Muscle of arm (tissue), 1 donor: ENCODE measurements at regions not wholly inside any gene's neighbourhood (a gene's known extent, or its start where the extent isn't known, plus 50 kb on each side); places are given as distances from the start of the nearest gene placed in this dataset.
"Not testable (repeated sequence)": the region's sequence is repeated elsewhere in the genome, so short reads cannot be mapped to it uniquely, and the experiment has no call there.

ENCODE experiments used
- DNase-seq: peaks from one replicate; pipeline ENCODE4 v3.0.0-alpha.2; 2013

DNA sequence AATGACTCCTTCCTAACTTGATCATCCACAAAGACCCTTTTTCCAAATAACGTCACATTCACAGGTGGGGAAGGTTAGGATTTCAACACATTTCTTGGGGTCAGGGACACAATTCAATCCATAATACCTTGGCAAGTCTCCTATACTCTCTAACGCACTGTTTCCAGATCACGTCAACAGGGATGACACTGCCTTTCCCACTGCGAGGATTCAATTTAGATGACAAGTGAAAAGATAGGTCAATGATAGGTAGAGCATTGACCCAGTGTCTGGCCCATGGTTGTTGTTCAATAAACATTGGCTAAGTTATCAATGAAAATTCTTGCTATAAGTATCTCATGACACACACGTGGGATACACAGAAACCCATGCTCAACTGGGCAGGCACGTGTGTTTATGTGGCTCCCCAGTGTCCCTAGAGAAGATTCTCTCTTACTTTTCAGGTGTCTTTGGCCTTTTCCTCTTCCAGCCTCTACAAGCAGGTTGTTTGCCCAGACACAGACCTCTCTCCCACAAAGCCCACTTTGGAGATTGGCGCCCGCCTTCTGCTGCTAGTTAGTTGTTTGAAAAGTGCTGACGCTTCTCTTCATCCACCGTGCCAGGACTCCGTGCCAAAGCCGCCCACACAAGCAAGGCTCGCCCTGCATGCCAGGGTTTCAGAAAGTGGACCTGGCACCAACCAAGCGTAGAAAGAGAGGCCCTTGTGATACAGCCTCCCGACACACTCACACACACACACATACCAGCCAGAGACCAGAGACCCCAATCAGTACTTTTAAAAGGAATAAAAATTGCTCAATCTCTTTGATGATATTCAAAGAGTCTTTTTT is 594.5 kb downstream of the BNC2 start:
- no peak for DNase-seq

DNA sequence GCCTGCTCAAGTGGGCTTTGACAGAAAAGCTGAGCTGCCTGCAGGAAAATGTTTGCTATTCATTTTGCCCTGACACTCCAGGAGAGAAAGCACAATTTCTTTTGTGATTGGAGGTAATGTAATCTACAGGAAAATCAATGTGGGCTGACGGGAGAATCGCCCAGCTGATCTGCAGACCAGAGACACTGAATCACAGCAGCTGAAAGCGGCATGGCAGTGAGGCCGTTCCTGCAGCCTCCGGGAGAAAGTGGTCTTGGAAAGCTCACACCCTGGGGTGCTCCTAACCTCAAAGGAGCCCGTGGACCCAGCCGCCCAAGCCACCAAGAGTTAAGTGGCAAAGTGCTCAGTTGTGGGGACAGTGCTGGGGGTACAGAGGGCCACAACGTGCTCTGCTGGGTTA is 593.6 kb downstream of the BNC2 start:
- DNase-seq: no peak

DNA sequence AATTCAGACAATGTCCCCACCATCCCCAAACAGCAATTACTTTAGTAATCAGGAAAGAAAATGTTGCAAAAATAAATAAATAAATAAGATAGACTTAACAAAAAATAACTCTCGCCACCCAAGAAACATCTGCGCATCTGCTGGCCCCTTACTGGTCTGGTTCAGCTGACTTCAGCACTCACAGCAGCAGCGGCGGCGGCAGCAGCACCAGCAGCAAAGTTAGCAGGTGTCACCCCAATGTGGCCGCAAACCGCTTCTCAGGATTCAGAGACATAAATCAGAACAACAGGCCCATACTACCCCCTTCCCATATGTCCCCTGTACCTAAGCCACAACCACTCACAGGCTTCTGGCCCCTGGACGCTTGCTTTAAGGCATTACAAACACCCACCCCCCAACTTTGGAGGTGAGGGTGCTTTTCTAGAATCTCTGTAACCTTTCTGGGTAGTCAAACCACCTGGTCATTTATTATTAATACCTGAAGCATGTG is 593.0 kb downstream of the BNC2 start:
- DNase-seq: no peak

DNA sequence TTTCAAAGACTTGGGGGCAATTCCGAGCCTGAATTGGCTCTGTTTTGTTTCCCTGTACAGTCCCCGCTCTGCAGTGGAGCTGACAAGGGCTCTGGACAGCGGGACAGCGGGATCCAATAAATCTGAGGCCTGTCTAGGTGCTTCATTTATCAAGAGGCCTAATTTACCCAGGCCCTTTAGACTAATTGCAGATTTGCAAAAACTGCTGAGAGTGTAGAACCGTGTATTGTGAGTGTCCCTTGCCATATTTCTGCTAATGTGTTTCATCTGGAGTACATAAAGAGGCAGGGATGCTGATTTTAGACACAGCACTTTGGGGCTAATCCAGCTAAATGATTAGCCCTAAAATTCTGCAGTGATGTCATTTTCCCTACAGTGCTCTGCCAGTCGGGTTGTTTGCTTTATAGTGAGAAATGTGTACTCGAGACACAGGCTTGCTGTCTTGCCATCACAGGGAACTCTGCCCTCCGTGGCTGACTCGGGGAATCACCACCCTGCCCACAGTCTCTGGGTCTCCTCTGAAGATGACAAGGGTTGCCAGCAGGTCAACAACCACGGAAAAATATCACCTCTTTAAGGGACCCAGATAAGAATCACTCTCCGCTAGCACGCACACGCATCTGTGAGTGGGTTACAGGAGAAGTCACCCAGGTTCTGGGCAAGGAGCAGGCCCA is 592.0 kb downstream of the BNC2 start:
- DNase-seq: peak; percentile 45

DNA sequence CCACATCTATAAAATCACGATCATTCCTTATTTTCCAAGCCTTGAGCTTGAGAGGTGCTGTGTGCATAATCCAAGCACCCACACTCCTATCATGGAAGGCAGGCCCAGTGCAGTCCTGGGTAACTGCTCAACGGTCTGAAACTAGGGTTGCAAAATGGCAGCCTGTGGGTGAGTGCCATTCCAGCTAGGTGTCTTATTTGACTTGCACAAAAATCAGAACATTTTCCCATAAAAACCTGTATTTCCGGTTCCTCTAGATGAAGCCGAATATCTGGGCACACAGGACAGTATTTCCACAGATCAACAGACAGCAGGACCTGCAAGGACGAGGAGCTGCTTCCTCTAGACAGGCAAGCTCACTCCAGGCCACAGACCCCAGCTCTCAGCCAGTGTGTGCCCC is 588.8 kb downstream of the BNC2 start:
- DNase-seq: no peak

DNA sequence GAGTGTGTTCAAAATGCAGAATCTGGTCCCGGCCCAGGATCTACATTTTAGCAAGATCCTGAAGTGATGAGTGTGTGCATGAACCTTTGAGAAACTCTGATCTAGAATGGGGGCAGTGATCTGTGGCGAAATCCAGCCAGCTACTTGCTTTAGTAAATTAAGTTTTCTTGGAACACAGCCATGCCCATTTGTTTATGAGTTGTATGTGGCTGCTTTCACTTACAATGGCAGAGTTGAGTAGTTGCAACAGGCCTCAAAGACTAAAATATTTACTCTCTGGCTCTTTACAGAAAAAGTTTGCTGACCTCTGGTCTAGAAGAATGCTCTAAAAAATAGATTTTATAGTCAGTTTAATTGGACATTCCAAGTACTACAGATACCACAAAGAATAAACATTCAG is 588.3 kb downstream of the BNC2 start:
- DNase-seq: no peak

DNA sequence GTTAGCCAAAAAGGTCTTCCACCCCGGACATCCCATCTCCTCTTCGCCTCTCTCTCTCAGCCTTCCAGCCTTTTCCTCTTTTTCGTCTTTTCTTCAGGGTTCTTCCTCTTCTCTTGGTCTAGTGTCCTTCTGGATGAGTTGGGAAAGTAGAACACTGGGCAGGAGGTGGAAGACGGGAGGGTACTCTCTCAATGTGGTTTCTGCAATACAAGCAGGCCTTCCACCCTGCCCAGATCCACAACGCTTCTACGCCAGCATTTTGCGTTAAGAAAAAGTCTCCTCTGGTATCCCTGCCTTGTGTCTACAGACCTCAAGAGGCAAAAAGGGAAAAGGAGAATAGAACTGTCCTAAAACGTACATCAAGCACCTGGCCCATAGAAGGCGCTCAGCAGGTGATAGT is 587.8 kb downstream of the BNC2 start:
- no peak for DNase-seq

DNA sequence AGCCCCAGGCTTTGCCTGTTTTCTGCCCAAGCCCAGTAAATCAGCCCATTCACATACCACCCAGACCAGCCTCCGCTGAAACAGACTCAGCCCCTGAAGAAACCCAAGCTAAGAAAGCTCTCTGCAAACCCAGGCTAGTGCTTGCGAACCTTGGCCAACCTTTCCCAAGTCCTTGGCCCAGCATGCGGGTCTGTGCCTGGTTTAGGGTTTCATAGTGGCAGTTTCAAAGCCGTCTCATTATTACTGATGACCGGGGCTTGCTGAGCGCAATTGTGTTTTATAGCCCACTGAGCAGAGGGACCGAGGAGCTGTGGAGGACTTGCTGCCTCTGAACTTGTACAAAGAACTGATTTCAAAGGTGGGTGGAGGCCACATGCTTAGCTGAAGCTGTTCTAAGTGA is 584.3 kb downstream of the BNC2 start:
- DNase-seq: no peak

DNA sequence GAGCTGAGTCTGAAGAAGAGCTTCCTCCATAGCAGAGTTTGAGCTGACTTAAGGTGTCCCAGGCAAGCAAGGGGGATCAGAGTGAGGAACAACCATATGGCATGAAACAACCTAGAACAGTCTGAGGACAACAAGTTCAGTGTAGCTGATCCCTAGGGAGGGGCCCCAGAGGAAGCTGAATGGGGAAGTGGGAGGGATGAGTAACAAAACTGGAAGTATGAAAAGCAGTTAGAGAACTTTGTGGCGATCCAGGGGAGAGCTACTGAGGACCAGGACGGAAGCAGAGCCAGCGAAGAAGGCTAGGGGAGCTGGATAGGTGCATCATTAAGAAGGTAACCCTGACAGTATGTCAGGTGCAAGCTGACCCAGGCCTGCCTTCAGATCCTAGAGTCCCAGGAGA is 580.8 kb downstream of the BNC2 start:
- no peak for DNase-seq

DNA sequence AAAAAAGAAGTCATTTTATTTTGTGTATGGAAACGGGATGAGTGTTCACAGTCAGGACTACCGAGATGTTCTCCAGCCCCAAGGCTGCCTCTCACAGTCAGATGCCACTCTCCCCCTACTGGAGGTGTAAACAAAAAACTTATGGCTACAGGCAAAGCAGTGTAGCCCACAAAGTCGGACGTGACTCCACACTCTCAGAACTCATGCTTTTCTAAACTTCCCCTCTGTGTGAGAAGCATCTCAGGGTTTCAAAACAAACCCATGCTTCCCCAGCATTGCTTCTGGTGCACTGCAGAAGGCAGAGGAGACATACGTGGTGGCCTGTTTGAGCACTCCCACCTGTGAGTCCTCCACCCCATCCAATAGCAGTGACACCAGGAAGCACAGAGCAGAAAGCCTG is 580.3 kb downstream of the BNC2 start:
- no peak for DNase-seq

DNA sequence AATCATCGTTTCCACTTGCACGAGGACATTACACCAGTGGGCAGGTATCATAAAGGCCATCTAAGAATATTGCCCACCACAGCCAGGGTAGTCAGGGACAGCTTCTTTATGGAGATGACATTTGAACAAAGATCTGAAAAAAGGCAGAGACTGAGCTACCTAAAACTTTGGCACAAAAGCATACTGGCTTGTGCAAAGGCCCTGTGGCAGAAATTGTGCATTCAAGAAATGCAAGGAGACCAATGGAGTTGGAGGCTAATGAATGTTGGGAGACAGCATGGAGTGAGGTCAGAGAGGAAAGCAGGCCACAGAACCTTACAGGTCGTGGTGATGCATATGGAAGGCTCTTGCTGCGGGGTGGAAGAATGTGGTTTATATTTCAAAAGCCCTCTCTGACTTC is 578.5 kb downstream of the BNC2 start:
- DNase-seq: no peak

DNA sequence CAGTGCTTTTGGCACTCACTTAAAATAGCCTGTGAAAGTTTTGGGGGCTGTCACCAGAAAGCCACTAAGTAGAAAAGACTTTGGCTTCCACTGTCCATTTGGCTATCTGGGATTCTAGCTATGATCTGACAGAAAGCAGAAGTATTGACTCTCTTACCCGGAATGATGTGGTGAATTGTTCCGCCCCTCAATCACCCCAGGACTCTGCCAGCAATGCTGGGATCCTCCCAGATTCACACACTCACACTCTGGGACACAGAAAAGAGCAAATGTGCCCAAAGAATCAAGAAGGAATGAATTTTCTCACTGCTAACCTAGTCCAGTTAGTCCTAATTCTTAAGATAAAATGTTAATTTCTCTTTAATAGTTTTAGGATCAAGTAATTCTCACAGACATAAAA is 576.9 kb downstream of the BNC2 start:
- DNase-seq: no peak

DNA sequence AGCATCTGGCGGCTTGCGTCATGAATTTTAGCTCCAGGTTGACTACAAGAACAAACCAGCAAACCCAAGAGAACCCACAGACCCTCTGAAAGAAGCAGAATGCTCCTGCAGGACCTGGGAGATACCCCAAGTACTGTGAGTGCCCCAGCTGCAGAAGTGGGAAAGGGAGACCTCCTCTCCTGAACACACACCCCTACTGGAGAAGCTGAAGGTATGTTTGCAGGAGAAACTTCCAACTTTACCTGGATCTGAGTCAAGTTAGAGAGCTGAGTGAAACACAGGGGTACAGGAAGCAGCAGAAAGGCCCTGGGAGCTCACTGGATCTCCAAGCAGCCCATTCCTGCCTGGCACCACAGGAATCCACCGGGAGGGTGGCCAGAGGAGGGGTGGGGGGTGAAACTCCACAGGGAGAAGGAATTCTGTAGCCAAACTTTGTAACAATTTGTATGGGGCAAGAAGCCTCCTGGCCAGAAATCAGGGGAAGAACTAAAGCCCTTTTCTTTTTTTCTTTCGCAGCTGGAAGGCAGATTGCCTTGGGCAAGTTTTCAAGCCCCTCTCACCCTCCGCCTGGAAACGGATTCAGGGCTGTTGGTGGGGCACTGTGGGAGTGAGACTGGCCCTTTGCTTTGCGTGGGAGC is 576.2 kb downstream of the BNC2 start:
- DNase-seq: no peak

DNA sequence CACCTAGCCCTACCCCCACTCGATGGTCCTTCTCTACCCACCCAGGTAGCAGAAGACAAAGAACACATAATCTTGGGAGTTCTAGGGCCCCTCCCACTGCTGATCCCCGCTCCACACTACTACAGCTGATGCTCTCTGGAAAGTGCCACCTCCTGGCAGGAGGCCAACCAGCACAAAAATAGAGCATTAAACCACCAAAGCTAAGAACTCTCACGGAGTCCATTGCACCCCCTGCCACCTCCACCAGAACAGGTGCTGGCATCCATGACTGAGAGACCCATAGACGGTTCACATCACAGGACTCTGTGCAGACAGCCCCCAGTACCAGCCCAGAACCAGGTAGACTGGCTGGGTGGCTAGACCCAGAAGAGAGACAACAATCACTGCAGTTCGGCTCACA is 575.5 kb downstream of the BNC2 start:
- DNase-seq: not testable (repeated sequence)

DNA sequence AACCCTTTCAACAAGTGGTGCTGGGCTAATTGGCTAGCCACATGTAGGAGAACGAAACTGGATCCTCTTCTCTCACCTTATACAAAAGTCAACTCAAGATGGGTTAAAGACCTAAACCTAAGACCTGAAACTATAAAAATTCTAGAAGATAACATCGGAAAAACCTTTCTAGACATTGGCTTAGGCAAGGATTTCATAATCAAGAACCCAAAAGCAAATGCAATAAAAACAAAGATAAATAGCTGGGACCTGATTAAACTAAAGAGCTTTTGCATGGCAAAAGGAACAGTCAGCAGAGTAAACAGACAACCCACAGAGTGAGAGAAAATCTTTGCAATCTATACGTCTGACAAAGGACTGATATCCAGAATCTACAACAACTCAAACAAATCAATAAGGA is 571.1 kb downstream of the BNC2 start:
- not testable (repeated sequence) for DNase-seq

DNA sequence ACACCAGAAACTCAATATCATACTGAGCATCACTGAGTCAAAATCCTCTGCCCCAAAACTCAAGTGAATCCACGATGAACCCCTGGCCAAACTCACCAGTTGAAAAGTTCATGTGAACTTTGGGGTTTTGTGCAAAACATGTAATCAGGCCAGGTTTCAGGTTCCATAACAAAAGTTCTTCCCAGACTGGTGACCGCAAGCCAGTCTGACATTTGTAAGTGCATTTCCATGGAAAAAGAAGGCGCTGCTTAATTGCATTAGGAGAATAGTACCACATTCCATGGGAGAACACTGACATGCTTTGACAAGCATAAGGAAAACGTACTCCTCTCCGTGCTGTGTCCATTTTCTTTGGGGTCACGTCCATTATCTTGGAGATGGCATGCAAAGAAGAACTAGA is 567.0 kb downstream of the BNC2 start:
- DNase-seq: no peak

DNA sequence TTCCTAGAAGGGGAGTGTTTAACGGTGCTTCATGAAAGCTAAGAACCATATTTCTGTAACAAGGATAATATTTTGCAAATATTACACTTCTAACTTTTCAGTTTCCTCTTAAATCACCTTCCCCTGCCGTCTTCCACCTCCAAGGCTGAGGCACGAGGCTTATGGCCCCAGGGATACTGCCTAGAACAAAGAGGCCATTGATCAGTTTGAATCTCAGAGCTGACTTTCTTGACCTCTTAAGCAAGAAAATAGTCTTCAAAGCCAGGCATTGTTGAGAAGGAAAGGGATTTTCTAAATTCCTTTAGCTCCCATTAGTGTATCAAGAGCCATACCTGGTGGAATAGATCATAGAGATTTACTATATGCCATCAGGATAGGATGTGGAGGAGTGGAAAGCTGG is 566.2 kb downstream of the BNC2 start:
- no peak for DNase-seq

DNA sequence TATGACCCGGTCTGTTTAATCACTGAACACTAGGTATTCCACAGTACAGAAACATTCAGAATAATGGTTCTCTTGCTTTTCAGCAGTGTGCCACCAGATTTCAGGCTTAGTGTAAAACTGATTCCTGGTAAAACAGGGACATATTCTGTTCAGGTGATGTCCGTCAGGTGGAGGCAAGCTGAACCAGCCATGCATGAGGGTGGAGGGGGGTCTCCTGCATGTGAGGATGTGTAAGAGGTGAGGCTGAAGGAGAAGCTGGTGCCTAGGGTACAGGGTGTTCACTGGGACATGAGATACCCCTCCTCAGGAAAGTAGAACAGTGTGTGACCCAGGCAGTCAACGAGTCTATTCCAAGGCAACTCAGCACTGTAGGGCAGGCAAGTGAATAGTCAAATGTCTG is 563.9 kb downstream of the BNC2 start:
- no peak for DNase-seq

DNA sequence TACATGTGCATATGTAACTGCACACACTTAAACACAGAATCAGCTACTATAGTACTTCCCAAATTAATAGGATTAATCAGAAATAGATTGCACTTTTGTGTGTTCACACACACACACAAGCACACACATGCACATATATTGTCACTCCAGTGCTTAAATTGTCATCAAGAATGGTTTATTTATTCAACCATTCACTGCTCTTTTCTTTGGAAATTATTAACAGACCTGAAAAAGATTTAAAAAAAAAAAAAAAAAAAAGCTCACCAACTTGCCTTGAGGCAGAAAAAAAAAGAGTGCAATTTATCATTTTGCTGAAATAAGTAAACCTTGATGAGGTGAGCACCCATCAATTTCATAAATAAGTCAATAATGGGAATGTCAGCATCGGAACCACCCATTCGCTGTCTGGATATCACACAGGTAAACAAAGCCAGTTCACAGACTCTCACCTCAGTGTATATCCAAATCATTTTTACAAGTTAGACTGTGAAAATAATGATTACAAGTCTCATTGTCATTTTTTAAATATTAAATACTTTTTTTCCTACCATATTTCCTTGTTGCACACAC is 562.8 kb downstream of the BNC2 start:
- DNase-seq: no peak

DNA sequence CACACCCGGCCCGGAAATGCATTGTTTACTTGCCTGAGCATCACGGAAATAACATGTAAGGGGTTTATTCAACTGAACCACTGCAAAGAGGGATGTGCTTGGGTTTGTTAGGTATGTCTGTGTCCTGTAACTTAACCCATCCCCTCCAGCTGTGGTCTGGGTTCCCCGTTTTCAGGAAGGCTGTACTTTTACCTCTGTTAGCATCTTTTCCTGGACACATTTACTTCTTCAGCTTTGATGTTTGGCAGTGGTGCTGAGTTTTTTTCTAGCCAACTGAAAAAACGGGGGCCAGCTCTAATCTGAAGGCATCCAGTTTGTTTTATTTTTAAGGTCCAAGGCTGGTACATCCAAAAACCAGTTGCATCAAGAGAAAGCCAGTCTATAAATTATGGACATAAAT is 561.8 kb downstream of the BNC2 start:
- DNase-seq: no peak

DNA sequence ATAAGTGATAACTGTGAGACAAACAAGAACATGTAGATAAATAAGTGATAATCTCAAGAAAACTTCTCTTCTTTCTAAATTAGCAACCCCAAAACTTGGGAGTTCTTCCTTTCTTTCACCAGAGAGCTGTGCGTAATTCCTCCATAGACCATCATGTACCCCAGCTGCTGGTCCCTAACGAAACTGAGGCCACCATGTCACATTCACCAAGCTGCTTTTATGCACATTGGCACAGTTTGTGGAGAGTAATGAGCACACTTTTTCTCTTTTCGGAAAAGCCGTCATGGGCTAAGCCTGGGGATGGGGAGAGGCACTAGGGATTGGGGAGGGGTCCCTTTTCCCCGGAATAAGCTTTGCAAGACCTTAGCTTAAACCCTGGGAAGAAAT is 561.4 kb downstream of the BNC2 start:
- DNase-seq: no peak

DNA sequence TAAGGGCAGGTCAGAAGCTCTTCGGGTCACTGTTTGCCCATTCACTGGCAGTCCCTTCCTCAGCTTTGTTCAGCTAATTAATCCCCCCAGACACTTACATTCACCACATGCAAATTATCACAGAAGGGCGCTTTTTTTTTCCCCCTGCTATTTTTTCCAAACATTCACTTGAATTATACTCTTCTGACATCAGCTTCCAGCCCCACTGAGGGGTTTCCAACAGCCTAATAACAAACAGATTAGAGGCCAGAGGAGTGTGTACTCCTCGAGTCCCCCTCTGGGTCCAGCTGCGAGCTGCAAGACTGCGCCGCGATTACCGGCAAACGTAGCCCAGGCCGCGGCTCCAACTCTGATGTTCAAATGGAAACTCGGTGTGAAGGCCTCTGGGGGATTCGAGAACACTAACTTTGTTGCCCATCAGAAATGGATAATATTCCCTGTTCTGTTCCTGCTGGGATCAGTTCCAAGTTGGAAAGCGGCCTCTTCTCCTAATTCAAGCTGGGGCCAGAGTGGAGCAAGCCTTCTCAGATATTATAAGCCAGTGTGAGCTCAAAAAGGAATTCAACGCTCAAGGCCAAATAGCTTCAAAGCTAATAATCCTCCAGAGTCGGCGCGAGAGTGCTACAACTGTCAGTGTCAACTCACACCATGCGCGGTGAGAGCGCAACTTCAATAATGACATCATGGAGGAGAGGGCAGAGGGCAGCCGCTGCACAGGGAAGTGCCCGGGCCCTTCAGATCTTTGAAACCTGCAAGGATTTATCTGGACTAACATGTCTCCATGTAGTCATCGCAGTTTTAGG is 560.8 kb downstream of the BNC2 start:
- DNase-seq: peak; percentile 89
